Upper lobe of left lung (tissue), 4 donors: ENCODE measurements at regions not wholly inside any gene's neighbourhood (a gene's known extent, or its start where the extent isn't known, plus 50 kb on each side); places are given as distances from the start of the nearest gene placed in this dataset.

Experiments
- CTCF ChIP-seq, 6 experiments: fragments of 450-650 bp in 4 of 6; fragments of 200-600 bp in 2 of 6; sonication (generic) in 2 of 6; IDR thresholded peaks; one replicate each; pipeline ENCODE4 v1.5.1; 2016 to 2019; ENCODE audit warnings: antibody characterized with exemption in 6 of 6
- EP300 ChIP-seq, 4 donors: sonication (generic); formaldehyde crosslinking; IDR thresholded peaks; one replicate each; pipeline ENCODE4 v1.5.1; 2017; ENCODE audit warnings: antibody characterized with exemption in 4 of 4, control low read depth in 2 of 4
- POLR2A ChIP-seq, 4 donors: fragments of 450-650 bp; IDR thresholded peaks; one replicate each; pipeline ENCODE4 v1.5.1; 2016 to 2017; ENCODE audit warnings: antibody characterized with exemption in 4 of 4, mild to moderate bottlenecking in 2 of 4
- POLR2AphosphoS5 ChIP-seq, 2 donors: sonication (generic); formaldehyde crosslinking; IDR thresholded peaks; one replicate each; pipeline ENCODE4 v1.5.1; 2017; ENCODE audit warnings: antibody characterized with exemption in 2 of 2

GRCh38 chr22:48724899-48725298 is 1102.8 kb downstream of the BRD1 start:
- TF ChIP-seq CTCF (IDR thresholded peaks at IDR 0.05) (no peak), POLR2A (IDR thresholded peaks at IDR 0.05) (no peak), POLR2AphosphoS5 (IDR thresholded peaks at IDR 0.05) (no peak), EP300 (IDR thresholded peaks at IDR 0.05) (no peak)
